Activated CD8-positive, alpha-beta memory T cell treated with anti-CD3 and anti-CD28 coated beads, Interleukin-2, amount 50 U/mL, for 48 hours (primary cell): ENCODE measurements at regions not wholly inside any gene's neighbourhood (a gene's known extent, or its start where the extent isn't known, plus 50 kb on each side); places are given as distances from the start of the nearest gene placed in this dataset.

Experiments
- DNase-seq: peaks from one replicate; pipeline ENCODE4 v3.0.0-alpha.2; 2020

DNA sequence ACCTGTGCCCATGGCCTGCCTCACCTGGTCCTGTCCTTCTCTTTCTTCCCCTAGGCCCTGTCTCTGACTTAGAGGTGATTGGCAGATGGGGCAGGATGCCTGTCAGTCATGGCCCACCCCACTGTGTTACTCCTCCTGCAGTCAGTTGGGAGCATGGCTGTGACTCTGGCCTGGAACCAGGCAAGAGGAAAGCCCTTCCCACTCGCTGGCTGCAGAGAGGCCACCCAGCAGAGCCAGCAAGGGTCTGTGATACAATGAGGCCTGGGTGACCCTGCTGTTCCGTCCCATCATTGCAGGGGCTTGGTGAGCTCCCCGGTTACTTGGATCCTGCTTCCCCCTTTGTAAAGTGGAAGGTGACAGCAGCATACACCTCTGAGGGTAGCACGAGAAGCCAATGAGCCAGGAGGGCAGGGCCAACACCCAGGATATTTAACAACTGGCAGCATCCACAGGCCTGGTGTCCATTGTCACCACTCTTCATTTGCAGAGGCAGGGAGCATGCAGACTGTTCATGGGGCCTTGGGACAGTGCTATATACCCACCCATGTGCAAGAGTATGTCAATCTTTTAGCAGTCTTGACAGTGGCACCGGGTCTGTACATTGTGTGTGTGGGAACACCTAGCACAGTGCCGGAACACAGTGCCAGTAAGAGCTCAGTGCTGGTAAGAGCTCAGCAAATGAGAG is 191.0 kb upstream of the C1orf174 start:
- no peak for DNase-seq

DNA sequence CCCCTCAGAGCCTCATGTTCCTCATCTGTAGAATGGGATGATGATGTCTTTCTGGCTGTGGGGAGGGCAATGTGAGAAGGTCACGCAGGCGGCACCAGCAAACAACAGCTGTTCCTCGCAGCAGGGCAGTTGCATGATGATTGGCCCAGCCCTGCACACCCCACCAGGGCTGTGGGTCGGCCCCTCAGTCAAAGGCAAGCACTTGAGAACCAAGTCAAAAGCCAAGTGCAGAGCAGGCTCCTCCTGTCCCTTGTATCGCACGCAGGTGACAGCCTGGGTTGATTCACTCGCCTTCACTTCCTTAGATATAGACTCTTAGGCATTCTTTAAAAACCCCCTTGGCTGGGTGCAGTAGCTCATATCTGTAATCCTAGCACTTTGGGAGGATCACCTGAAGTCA is 191.9 kb upstream of the C1orf174 start:
- DNase-seq, result no peak

DNA sequence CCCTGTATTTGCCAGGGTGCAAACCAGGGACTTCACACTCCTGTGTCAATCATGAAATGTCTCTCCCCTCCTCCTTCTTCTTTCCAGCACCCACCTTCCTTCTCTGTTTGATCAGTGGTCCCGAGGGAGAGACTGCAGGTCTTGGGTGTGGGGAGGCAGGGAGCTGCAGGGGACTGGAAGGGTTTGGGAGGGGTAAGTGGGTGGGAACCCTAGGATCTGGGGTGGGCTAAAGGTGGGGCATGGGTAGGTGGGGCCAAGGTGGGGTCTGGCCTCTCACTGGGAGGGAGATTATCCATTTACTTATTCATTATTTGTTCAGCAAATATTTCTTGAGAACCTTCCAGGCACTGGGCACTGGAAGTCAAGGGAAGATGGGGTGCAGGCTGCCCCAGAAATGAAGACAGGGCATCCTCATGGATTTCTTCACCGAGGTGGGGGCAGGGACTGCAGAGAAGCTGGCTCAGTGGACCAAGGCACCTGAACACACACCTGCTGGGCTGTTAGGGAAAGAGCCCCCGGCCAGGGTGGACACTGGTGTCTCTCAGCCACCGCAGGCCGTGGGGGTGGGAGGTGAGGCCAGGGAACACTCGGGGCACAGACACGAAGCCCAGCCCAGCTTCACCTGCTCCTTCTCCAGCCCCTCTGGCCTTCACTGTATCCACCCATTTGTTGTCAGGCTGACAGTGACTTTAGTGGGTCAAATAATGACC is 193.9 kb upstream of the C1orf174 start:
- DNase-seq, result no peak

DNA sequence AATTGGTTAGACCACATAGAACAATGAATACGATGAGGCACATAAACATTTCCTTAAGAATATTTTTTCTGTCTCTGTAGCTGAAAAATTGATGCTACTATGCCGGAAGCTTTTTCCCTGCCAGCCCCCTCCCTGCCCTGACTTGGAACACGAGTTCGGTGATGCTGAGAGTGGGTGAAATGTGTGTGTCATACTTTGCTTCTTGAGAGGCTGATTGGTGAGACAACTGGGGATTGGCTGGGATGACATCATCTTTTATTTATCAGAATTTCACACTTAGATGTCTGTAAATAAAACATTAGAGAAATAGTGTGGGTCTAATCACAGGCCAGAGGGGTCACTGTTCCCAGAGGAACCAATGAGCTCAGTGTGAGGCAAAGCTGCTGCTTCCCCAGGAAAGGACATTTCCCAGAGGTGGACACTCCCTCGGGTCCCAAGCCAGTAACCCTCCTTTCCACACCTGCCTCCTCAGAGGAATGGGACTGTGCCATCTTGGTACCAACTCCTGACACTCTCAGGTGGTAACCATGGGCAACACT is 195.4 kb upstream of the C1orf174 start:
- no peak for DNase-seq

DNA sequence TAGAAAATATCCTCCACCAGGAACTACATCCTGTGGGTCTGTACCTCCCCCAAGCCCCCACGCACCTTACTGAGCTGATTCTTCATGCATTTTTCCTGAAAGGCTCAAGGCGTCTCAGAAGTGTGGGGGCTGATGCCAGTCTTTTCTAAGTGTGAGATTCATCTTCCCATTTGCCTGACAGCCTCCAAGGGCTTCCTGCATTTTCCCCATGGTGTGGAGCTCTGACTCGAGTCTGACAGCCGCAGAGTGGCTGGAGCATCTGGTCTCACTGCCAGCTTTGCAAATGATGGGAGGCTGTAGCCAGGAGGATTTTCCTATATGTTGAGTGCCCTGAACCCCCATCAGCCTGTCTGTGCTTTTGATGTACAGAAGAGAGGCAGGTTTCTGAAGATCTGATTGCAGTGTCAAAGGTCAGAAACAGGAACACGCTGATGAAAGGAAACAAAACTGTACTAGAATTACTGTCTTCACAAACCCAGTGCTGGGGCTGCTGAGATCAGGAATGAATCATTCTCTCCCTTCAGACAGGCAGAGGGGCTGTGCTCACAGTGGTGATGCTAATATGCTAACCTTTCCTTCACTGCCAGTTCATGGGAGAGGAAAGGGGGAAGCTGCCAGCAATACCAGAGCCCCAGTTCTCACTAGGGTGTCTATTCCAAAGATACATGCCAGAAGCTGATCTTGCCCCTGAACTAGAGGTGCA is 201.5 kb upstream of the C1orf174 start:
- no peak for DNase-seq

DNA sequence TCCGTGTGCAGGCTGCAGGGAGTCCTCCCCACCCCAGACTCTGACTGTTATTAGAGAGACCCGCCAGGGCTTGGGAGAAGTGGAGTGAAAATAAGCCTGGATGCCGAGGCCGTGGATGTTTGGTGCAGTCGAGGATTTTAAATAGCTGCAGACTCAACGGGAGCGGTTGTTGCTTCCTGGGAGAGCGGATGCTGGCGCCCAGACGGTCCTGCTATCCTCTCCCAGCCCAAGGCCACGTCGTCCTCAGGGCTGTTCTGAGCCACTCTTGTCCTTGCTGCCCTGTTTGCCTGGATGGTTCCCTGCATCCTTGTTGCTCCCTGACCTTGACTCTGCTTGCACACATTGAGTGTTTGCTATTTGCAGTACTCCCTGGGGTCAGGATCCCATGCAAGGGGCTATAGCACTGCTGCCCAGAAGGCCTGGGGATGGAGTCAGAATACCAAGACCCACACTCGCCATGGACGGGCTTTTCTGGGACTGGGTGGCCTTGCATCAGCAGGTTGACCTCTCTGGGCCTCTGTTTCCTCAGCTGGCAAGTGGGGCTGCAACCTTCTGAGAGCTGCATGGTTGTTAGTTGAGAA is 205.3 kb upstream of the C1orf174 start:
- no peak for DNase-seq

DNA sequence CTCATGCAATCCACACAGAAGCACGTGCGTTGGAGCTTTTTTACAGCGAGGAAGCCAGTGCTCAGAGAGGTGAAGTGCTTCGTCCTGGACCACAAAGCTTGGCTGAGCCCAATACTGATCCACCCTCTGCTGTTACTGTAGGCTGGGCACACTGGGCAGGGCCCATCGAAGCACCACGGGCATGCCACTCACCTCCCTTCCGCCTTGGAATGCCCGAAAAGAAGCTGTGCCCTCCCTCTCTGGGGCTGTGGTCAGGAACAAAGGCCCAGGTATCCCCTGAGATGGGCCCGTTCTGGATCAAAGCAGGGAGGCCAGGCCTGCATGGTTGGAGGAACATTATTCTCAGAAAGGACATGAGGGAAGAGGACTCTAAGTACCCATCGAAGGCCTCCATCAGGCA is 206.7 kb upstream of the C1orf174 start:
- DNase-seq, result no peak

DNA sequence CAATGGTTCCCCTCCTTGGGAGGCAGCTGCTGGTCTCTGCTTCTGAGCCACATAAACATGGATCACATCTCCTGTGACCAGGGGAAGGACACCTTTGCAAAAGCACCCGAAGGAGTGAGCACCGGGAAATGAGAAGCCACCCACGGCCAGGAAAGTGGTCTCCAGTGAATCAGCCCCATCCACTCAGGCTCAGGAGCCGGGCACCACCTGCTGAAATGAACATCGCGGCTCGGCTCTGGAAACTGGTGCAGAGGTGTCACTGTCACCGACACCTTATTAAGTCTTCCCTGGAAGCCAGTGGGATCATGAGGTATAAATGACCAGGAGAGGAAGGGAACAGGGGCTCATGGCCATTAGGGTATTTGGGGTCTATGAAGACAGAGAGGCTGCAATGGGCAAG is 207.2 kb upstream of the C1orf174 start:
- DNase-seq, result no peak

DNA sequence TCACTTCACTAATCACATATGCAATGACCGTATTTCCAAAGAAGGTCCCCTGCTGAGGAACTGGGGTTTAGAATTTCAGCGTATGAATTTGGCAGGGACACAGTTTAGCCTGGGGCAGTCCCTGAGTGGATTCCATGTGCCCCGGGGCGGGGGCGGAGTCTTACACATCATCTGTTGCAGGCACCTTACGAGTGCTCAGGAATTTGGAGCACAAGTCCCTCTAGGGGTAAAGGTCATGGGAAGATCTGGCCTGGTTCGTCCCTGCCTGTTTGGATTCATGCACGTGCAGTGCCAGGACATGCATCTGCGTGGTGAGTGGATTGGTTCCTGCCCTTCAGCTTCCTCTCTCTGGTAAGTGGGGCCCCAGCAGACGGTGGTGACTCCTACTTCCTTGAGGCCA is 208.3 kb upstream of the C1orf174 start:
- no peak for DNase-seq

DNA sequence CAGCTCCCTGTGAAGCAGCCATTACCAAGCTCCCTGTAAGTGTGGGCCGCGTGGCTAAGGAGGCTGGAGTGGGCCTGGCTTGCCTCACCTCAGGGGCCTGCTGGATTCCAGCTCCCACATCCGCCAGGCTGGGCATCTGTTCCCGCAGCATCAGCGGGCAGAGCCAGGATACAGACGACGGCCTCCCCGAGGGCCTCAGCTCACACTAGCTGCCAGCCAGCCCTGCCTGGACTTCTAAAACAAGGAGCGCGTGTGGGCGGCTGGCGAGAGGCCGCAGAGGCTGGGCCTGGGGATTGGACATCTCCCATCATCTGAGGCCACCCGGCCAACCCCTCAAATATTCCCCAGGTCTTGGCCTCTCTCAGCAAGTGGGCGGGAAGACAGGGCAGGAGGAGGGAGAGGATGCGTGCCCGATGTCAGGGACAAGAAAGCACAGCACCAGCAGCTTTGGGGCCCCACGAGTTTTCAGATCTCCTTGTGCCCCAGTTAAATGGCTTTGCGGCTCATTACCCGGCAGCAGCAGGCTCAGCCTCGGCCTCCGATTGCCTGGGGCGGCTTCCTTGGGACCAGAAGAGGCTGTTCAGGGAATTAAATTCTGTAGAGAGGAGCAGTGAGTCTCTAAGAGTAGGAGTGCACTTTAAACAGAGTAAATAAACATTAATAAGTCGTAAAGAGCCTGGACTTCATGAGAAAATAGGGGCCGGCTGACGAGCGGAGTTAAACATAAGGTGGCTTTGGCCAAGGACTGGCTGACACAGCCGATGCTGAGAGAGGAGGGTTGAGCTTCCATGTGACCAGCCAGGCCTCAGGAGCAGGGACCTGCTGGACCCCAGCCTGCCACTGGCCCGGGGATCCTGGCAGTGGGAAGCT is 208.9 kb upstream of the C1orf174 start:
- no peak for DNase-seq

DNA sequence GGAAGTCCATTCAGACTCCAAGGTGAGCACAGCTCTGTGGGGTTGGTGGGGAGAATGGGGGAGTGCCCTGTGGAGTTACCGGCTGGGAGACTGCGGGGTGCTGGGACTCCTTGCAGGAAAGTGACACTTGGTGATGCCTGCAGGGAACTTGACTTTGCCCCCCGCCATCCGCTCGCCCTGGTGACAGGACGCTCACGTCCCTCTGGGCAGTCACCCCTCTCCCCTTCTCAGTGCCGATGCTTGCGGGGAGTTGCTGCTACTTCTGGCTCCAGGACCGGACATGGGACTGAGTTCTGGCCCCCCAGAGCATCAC is 209.5 kb upstream of the C1orf174 start:
- no peak for DNase-seq

DNA sequence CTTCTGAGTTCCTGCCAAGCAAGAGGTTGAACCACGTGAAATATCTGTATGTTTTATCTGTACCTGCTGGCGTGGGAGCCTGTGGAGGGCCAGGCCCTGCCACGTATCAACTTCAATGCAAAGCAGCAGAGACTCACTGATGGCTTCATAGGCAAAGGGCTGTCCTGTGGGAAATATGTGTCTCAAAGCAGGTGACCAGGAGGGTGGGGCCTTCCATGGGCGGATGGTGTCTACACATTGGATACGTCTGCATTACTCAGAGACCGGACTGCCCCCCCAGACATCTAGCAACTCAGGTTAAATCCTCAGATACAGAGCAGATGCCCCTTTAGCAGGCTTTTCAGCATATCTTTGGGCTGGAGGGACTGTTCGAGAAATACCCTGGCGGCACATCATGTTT is 210.8 kb upstream of the C1orf174 start:
- DNase-seq, result no peak

DNA sequence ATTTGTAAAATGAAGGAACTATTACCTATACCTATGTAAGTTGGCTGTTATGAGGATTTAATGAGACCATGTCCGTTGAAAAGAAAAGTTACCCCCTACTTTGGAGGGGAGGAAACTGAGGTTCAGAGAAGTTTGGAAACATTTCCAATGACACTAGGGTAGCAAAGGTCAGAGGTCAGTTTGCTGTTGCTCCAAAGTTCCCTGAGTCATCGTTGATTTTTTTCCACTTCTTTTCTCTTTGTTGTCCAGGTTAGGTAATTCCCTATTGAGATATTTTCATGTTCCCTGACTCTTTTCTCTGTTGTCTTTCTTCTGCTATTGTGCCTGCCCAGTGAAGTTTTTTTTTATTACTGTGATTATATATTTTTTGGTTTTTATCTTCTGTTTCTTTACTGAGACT is 213.8 kb upstream of the C1orf174 start:
- DNase-seq, result no peak

DNA sequence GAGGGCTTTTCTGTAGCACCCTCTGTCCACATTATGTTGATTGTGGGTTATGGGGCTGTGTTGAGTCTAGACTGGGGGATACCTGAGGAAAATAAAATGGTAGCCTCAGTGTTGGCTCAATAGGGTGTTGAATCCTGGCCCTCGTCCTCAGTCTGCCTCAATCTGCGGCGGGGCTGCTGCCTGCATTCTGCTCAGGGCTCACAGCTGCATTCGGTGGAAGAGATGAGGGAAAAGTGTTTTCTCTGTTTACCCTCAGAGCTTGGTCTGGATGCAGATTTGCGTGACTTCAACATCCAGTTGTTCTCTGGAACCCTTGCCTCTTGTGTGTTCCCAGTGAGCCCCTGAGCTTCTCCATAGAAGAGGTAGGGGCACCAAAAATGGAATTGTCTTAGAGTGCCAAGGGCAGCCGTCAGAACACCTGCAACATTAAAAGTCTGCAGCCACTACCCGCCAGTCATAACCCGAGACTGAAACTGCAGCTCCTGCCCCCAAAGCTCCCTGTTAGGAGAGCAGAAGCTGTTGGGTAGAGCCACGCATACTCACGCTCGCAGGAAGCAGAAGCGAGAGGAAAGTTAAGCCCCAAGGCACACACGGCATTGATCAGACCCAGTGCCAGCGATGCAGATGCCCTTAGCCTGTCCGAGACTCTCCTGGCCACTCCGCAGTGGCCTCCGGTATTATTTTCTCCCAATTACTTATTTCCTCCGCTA is 215.3 kb upstream of the C1orf174 start:
- DNase-seq, result no peak

DNA sequence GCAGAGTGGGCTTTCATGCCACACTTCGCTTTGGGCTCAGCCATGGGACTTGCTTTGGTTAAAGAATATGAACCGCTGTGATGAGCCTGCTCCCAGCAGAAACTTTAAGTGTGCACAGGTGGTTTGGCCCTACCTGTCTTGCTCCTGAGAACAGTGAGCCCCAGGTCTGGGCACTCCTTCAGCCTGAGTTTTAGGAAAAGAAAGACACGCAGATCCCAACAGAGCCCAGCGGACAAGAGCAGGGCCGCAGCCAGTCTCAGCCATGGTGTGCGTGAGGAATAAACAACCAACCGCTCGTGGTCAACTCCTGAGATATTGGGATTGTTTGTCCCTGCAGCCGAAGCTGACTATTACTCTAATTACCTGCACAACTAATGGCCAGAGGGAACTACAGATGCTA is 217.1 kb upstream of the C1orf174 start:
- DNase-seq, result no peak

DNA sequence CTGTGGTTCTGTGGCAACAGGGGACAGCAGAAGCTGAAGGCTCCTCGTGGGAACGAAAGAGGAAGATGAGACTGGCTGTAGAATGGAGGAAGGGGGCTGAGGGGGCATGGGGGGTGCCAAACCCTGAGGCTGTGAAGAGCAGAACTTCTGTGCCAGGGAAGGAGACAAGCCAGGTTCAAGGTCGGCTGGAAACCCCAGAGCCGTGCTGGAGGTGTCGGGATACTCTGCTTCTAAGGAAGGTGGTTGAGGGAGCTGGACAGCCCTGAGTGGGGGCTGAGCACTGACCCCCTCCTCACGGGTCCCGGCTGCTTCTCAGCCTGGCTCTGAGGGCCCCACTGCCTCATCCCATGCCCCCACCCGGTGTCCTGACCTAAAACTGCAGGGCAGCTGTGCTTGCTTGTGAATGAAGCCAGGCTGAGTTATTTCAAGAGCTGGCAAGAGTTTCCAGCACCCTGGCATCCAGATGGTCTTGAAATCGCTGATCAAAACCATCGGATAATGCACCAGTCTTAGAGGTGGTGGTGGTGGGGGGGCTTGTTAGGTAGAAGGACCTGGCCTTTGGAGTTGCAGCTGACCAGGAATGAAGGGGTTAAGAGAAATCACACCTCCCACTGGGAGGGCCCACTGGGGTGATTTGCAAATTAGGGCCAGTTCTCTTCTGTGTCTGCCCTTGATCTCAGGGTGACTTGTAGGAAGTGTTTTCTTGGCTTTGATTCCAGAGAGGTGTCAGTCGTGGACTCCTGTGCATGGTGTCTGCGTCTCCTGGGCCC is 218.9 kb upstream of the C1orf174 start:
- DNase-seq, result no peak

DNA sequence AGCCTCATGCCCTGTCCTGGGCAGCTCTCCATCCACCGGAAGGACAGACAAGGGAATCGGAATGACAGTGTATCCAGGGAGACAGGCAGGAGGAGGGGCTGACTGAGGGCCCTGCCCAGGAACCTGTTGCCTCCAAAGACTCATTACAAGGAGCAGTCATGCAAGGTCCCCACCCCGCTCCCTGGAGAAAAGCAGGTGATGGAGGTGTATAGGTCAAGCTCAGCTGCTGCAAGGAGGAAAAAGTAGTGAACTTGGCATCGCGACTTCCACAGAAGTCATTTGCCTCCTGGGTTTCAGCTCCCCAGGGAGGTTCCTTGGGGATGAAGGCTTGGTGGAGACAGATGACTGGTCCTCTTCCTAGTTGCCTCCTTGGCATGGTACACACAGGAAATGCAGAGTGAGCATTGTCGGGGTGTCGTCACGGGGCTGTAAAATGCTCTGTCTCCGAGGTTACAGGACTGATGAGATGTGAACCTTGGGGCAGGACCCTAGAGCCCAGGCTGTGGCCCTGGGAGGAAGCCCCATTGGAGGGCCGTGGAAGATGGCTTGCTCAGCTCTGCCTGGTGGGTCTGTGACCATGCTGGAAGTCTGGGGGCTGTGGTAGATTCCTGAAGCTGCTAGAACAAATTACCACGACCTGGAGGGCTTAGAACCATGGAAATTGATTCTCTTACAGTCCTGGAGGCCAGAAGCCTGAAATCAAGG is 219.6 kb upstream of the C1orf174 start:
- DNase-seq, result no peak

DNA sequence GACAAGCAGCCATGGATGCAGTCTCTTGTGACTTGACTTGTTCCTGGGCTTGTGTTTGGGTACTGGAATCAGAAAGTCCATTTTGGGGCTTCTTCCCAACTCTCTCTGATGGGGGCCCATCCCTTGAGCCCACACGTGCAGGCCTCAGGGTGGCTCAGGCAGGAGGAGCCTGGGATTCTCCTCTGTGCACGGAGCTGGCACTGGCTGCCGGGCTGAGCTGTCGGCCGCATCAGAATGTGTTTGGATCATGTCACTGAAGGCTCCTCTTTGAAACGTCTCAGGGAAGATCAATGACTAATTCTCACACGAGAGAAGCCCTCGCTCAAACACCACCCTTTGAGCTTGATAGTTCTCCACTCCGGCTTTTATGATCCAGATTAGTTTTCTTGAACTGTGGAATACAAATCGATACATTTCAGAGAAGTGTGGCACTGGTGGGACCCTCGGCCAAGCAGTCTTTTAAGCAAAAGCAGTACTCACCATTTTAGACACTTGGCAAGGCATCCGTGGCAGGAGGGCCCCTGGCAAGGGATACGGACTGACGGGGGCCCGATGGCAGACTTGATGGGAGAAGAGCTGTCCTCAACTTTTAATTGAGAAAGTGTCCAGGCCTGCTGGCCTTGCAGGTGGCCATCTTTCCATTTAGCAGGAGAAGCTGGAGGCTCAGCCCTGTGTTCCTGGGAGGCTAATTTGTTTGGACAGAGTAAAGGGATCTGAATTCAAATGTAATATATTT is 220.7 kb upstream of the C1orf174 start:
- no peak for DNase-seq

DNA sequence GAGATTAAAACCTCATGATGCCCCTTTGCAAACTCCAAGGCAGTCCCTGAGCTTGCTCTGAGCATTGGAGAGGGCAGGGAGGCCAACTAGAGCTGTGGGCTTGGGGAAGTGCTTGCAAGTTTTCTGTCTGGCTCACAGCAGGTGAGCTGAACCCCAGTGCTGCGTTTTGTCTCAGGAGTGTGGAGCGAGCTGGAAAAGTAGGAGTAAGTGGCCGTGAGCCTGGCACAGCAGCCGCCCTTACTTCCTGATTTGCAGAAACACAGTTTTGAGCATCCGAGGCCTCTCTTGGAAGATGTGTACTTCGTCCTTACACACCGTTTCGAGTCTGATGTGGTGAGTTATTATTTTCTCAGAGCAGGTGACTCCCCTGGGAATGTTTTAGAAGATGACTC is 221.2 kb upstream of the C1orf174 start:
- DNase-seq, result no peak
